ENCODE measurements at regions not wholly inside any gene's neighbourhood (a gene's known extent, or its start where the extent isn't known, plus 50 kb on each side); places are given as distances from the start of the nearest gene placed in this dataset.
"Not testable (repeated sequence)": the region's sequence is repeated elsewhere in the genome, so short reads cannot be mapped to it uniquely, and the experiment has no call there.

GRCh38 chr1:91605566-91605965, 104.9 kb downstream of the CDC7 start:
- DNase-seq (ENCODE audit: low read depth in 3 of 3) = no peak

DNA sequence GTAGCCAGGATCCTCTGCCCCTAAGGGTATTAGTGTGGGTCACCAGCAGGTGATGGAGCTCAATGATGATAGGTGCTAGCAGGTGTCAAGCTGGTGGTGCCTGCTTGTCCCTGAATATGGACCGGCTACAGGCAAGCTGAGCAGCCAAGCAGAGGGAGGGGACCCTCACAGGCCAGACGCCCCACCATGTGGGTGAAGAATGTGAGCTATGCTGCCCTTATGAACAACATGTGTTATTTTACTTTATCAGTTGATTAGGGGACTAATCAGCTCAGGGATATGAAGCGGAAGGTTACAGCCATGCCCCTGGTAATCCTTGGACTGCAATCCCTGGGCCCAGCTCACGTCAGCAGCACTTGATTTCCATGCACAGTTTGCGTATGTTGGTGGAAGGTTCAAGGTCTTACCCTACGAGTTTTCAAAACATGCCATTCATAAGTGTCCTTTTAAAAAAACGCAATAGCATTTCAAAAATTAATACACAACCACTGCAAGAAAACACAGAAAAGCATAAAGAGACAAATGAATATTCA, 106.0 kb downstream of the CDC7 start:
- no peak for DNase-seq (ENCODE audit: low read depth in 3 of 3)

- not testable (repeated sequence) for DNase-seq (ENCODE audit: low read depth in 3 of 3)
Observed at GRCh38 chr1:91607686-91608085, 107.0 kb downstream of the CDC7 start.

- DNase-seq (ENCODE audit: low read depth in 3 of 3) = no peak
Observed at GRCh38 chr1:91608876-91609275, 108.2 kb downstream of the CDC7 start.

GRCh38 chr1:91609551-91609950, 108.9 kb downstream of the CDC7 start:
- no peak for DNase-seq (ENCODE audit: low read depth in 3 of 3)

DNA sequence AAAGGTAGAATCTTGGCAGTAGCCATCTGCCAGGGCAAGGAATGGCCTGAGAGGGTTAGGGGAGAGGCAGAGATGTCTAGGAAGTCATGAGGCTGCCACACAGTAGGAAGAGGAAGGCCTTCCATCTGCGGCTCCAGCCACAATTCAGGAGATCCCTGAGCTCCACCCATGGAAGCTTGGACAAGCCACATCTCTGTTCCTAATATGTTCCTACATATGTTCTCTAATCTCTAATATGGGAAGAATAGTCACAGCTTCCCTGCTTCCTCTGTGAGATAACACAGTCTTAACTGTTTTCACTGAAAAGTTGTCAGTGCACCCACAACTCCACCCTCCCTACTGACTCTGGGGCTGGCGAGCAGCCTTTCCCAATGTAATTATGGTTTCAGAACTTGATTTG, 109.5 kb downstream of the CDC7 start:
- DNase-seq (ENCODE audit: low read depth in 3 of 3) = no peak

DNA sequence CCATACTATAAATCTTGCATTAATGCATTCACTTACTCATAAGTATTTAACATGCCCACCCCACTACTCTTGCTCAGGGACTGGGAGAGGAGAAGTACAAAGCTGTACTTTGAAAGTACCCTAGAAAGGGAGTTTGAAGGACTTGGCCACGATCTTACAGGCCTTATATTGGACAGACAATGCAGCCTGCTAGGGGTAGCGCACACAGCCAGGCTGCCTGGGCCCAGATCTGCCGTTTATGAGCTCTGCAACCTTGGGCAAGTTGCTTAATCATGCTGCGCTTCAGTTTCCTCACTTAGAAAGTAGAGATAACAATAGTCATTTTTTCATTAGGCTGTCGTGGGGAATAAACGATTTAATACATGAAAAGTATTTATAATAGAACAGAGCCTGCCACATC, 110.1 kb downstream of the CDC7 start:
- DNase-seq (ENCODE audit: low read depth in 3 of 3) = no peak

DNA sequence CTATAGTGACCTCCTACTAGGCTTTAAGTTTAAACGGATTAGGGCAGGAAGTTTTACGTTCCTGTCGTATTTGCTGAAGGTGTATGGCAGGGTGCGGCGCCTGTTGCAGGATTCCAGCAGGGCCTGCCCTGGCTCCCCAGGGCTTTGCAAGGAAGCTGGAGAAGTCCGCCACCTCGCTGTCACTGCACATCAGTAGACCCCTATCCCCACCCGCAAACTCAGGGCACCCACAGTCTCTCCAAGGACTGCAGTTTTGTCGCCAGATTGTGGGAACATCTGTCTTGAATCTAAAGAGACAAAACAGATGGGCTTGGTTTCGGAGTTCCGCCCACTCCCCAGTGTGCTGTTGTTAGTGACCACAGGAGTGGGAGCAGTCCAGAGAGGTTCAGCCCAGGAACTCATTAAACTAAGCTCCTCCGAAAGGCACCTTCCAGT, 110.8 kb downstream of the CDC7 start:
- no peak for DNase-seq (ENCODE audit: low read depth in 3 of 3)

- no peak for DNase-seq (ENCODE audit: low read depth in 3 of 3)
Observed at GRCh38 chr1:91613595-91613994, 112.9 kb downstream of the CDC7 start.

DNA sequence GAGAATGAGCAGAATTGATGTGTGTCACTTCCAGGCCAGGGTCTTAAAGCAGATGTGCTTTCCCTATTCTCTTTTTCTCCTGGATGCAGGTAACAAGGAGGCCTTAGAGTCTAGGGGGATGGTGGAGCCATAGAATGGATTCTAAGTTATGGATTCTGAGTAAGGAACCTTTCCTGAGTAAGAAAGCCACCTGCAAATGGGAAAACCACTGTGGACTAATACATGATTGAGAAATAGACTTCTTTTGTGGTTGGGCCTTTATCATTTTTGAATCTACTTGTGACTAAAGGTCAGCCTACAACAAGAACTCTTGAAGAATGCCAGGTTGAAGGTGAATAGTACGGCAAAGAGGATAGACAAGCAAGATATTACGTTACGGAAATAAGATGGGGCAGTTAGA, 116.1 kb downstream of the CDC7 start:
- no peak for DNase-seq (ENCODE audit: low read depth in 3 of 3)

GRCh38 chr1:91617285-91617765, 116.7 kb downstream of the CDC7 start:
- DNase-seq (ENCODE audit: low read depth in 3 of 3) = no peak

DNA sequence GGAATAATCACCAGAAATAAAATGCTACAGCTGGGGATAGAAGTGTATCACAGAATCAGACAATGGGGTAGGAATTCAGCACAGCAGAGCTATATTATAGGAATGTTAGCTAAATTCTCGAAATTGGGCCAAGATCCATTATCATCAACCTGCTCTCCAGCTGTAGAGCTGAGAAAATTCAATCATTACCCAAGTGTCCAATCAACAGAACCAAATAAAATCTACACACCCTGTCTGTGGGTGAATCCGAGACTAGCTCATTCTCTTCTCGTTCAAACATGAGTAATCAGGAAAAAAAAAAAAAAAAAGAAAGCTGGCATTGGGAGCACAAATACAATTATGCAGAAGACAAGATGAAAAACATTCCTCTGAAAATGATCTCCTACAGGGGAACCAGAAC, 119.2 kb downstream of the CDC7 start:
- DNase-seq (ENCODE audit: low read depth in 3 of 3) = no peak

- DNase-seq (ENCODE audit: low read depth in 3 of 3) = no peak
Observed at GRCh38 chr1:91621360-91621759, 120.7 kb downstream of the CDC7 start.

- no peak for DNase-seq (ENCODE audit: low read depth in 3 of 3)
Observed at GRCh38 chr1:91621907-91622306, 121.3 kb downstream of the CDC7 start.

GRCh38 chr1:91622616-91623015, 122.0 kb downstream of the CDC7 start:
- no peak for DNase-seq (ENCODE audit: low read depth in 3 of 3)

DNA sequence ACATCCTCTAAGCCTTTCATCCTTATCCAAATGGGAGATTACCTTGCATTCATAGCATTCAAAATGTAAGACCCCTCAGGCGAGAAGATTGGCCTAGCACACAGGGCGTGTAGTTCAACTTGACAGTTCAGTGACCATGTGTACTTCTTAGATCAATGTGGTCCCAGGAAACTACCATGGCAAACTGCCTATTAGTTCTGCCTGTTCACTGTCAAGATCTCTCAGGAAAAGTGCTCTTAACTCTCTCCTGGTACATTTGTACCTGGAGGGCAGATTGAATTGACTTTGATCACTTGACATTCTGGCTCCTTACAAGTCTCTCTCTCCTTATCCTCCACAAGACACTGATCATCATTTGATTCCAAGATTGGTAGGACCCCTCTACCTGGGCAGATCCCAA, 122.4 kb downstream of the CDC7 start:
- DNase-seq (ENCODE audit: low read depth in 3 of 3) = no peak

DNA sequence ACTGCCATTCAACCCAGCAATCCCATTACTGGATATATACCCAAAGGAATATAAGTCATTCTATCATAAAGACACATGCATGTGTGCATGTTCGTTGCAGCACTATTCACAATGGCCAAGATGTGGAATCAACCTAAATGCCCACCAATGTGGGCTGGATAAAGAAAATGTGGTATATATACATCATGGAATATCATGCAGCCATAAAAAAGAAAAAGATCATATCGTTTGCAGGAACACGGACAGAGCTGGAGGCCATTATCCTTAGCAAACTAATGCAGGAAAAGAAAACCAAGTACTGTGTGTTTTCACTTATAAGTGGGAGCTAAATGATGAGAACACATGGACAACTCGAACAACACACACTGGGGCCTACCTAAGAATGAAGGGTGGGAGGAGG, 123.7 kb downstream of the CDC7 start:
- DNase-seq (ENCODE audit: low read depth in 3 of 3) = no peak
